IMR-90 (cell line): ENCODE measurements at regions not wholly inside any gene's neighbourhood (a gene's known extent, or its start where the extent isn't known, plus 50 kb on each side); places are given as distances from the start of the nearest gene placed in this dataset.

Experiments used
- ATAC-seq: fragments of 200-7000 bp; cut with Tn5 transposase; 2 replicates; pipeline ENCODE4 v1.9.1; 2020; ENCODE audit warnings: low read depth, mild to moderate bottlenecking, moderate library complexity
- BruUV-seq: library from RNA; stranded (reverse); fragments of 400-500 nt; replicated peaks from 2 replicates; lab custom pipeline; 2021; lab: Mats Ljungman, UMichigan
- CTCF ChIA-PET: fragments of 300-600 bp; formaldehyde crosslinking; extraction: SDS; loops from one replicate; lab custom pipeline; 2021; ENCODE audit warnings: antibody characterized with exemption; lab: Yijun Ruan, JAX
- POLR2A ChIA-PET: fragments of 300-600 bp; sonication (Branson Sonifier 250); formaldehyde crosslinking; loops from one replicate; lab custom pipeline; 2022; ENCODE audit warnings: antibody characterized with exemption; ENCODE audit not compliant: unreplicated experiment; lab: Charles Lee
- DNase-seq: peaks from one replicate; pipeline ENCODE4 v3.0.0; 2013
- H2AFZ ChIP-seq: replicated peaks from 2 replicates; pipeline ENCODE3; 2013; ENCODE audit warnings: low read length, mild to moderate bottlenecking; ENCODE audit not compliant: poor library complexity
- H2AK5ac ChIP-seq: 2 replicates; pipeline ENCODE4 v1.6.1; 2013; ENCODE audit warnings: low read depth, low read length, inconsistent platforms
- H2AK9ac ChIP-seq: replicated peaks from 2 replicates; pipeline ENCODE3; 2013; ENCODE audit warnings: mild to moderate bottlenecking, low read depth, low read length, moderate library complexity; ENCODE audit not compliant: poor library complexity
- H2BK120ac ChIP-seq: 2 replicates; pipeline ENCODE4 v1.6.1; 2013; ENCODE audit warnings: low read depth, low read length, inconsistent platforms
- H2BK15ac ChIP-seq: 3 replicates; pipeline ENCODE4 v1.6.1; 2013; ENCODE audit warnings: low read depth, low read length, inconsistent platforms
- H2BK20ac ChIP-seq: 2 replicates; pipeline ENCODE4 v1.6.1; 2013; ENCODE audit warnings: low read depth, mild to moderate bottlenecking, inconsistent platforms, low read length, moderate library complexity
- H2BK5ac ChIP-seq: 2 replicates; pipeline ENCODE4 v1.6.1; 2013; ENCODE audit warnings: mild to moderate bottlenecking, low read depth, low read length, inconsistent platforms; ENCODE audit not compliant: poor library complexity, severe bottlenecking
- H3K14ac ChIP-seq: replicated peaks from 2 replicates; pipeline ENCODE4 v1.6.1; 2013; ENCODE audit warnings: low read depth, low read length, inconsistent platforms
- H3K18ac ChIP-seq: 2 replicates; pipeline ENCODE4 v1.6.1; 2013; ENCODE audit warnings: low read depth, low read length, control low read depth
- H3K23ac ChIP-seq: 2 replicates; pipeline ENCODE4 v1.6.1; 2013; ENCODE audit warnings: low read depth, low read length, inconsistent platforms
- H3K27ac ChIP-seq: 2 replicates; pipeline ENCODE4 v1.5.1; 2013; ENCODE audit warnings: mild to moderate bottlenecking, control low read depth, low read length; ENCODE audit not compliant: insufficient read depth
- H3K27me3 ChIP-seq: 2 replicates; pipeline ENCODE4 v1.6.1; 2013; ENCODE audit warnings: low read length; ENCODE audit not compliant: control insufficient read depth, insufficient read depth
- H3K36me3 ChIP-seq: 2 replicates; pipeline ENCODE4 v1.6.1; 2013; ENCODE audit warnings: low read length, mixed read lengths; ENCODE audit not compliant: control insufficient read depth, insufficient read depth
- H3K4ac ChIP-seq: 2 replicates; pipeline ENCODE4 v1.6.1; 2013; ENCODE audit warnings: low read depth, low read length, inconsistent platforms
- H3K4me1 ChIP-seq: 2 replicates; pipeline ENCODE4 v1.6.1; 2013; ENCODE audit warnings: low read length, mixed read lengths; ENCODE audit not compliant: control insufficient read depth, insufficient read depth
- H3K4me2 ChIP-seq: 2 replicates; pipeline ENCODE4 v1.6.1; 2013; ENCODE audit warnings: low read depth, mild to moderate bottlenecking, control low read depth, low read length, moderate library complexity
- H3K4me3 ChIP-seq: 2 replicates; pipeline ENCODE4 v1.5.1; 2013; ENCODE audit warnings: low read depth, mild to moderate bottlenecking, control low read depth, low read length, moderate library complexity; ENCODE audit not compliant: insufficient read depth
- H3K56ac ChIP-seq: 2 replicates; pipeline ENCODE4 v1.6.1; 2013; ENCODE audit warnings: low read length, inconsistent platforms; ENCODE audit not compliant: insufficient read depth; ENCODE audit errors: extremely low read depth
- H3K79me1 ChIP-seq, 2 experiments: 2 replicates each; pipeline ENCODE4 v1.6.1; 2013; ENCODE audit warnings: low read length in 2 of 2, inconsistent platforms in 1 of 2, low read depth in 1 of 2
- H3K9ac ChIP-seq: 2 replicates; pipeline ENCODE4 v1.6.1; 2013; ENCODE audit warnings: low read depth, low read length, control low read depth
- H3K9me1 ChIP-seq: 2 replicates; pipeline ENCODE4 v1.6.1; 2013; ENCODE audit warnings: low read length, inconsistent platforms; ENCODE audit not compliant: insufficient read depth
- H3K9me3 ChIP-seq: 2 replicates; pipeline ENCODE4 v1.6.1; 2013; ENCODE audit warnings: low read length; ENCODE audit not compliant: control insufficient read depth, insufficient read depth
- H4K20me1 ChIP-seq: 2 replicates; pipeline ENCODE4 v1.6.1; 2013; ENCODE audit warnings: low read length, inconsistent platforms; ENCODE audit not compliant: insufficient read depth
- H4K5ac ChIP-seq: 2 replicates; pipeline ENCODE4 v1.6.1; 2013; ENCODE audit warnings: mild to moderate bottlenecking, low read depth, low read length, control low read depth
- H4K8ac ChIP-seq, 2 experiments: 2 replicates each; pipeline ENCODE4 v1.6.1; 2013; ENCODE audit warnings: low read depth in 2 of 2, low read length in 2 of 2, control low read depth in 1 of 2, inconsistent platforms in 1 of 2
- H4K91ac ChIP-seq: 2 replicates; pipeline ENCODE4 v1.6.1; 2013; ENCODE audit warnings: low read depth, low read length, inconsistent platforms; ENCODE audit not compliant: insufficient read depth
- CHD1 ChIP-seq: IDR thresholded peaks from 2 replicates; pipeline ENCODE4 v1.6.1; 2012; ENCODE audit warnings: low read depth, low read length, improper control_type of control experiment
- CTCF ChIP-seq: conservative IDR thresholded peaks from 2 replicates; pipeline ENCODE4 v1.5.1; 2012; ENCODE audit warnings: mild to moderate bottlenecking, low read depth, low read length, improper control_type of control experiment
- FOS ChIP-seq: fragments of 150-350 bp; IDR thresholded peaks from 2 replicates; pipeline ENCODE4 v1.6.1; 2016; ENCODE audit warnings: low read depth, low read length
- MAFK ChIP-seq: IDR thresholded peaks from 2 replicates; pipeline ENCODE4 v1.6.1; 2012; ENCODE audit warnings: low read depth, low read length, improper control_type of control experiment
- MXI1 ChIP-seq: IDR thresholded peaks from 2 replicates; pipeline ENCODE4 v1.6.1; 2012; ENCODE audit warnings: low read depth, mild to moderate bottlenecking, low read length, moderate library complexity, borderline replicate concordance
- NFE2L2 ChIP-seq: fragments of 150-350 bp; IDR thresholded peaks from 2 replicates; pipeline ENCODE4 v1.6.1; 2016; ENCODE audit warnings: low read depth, mild to moderate bottlenecking, low read length
- POLR2A ChIP-seq: IDR thresholded peaks from 2 replicates; pipeline ENCODE4 v1.6.1; 2012; ENCODE audit warnings: mild to moderate bottlenecking, low read depth, low read length
- RCOR1 ChIP-seq: IDR thresholded peaks from 2 replicates; pipeline ENCODE4 v1.6.1; 2012; ENCODE audit warnings: mild to moderate bottlenecking, low read length, improper control_type of control experiment; ENCODE audit not compliant: insufficient replicate concordance
- RFX5 ChIP-seq: IDR thresholded peaks from 2 replicates; pipeline ENCODE4 v1.8.0; 2012; ENCODE audit warnings: low read depth, mild to moderate bottlenecking, low read length, moderate library complexity
- SMC3 ChIP-seq: fragments of 150-350 bp; IDR thresholded peaks from 2 replicates; pipeline ENCODE4 v1.6.1; 2016; ENCODE audit warnings: low read depth, mild to moderate bottlenecking, antibody characterized with exemption, low read length, moderate library complexity
- WGBS, 2 experiments: methylation state at CpG; one replicate each; pipeline versions ENCODE4 v1.1.5 to v1.1.7; 2013; ENCODE audit warnings: missing lambda C conversion rate in 2 of 2; ENCODE audit not compliant: insufficient read length in 1 of 2; ENCODE audit errors: extremely low coverage in 2 of 2; 5-methylcytosine and 5-hydroxymethylcytosine counted together
- dilution Hi-C: fragments of 300-500 bp; cut with HindIII; formaldehyde crosslinking; loops from one replicate; pipeline ENCODE4 v1.14.3; 2018; ENCODE audit warnings: low sequenced_read_pairs; ENCODE audit not compliant: unreplicated experiment
- in situ Hi-C: fragments of 300-500 bp; cut with MboI; formaldehyde crosslinking; loops from 3 replicates; pipeline ENCODE4 v1.14.3; 2019; ENCODE audit warnings: low sequenced_read_pairs, inconsistent platforms, mixed read lengths
- intact Hi-C: fragments of 100-400 bp; cut with micrococcal nuclease; formaldehyde crosslinking; loops from 2 replicates; pipeline ENCODE4 v1.10.0; 2022
- TF ChIP-seq, protein P1 (sequence below): fragments of 150-350 bp; IDR thresholded peaks from 2 replicates; pipeline ENCODE4 v1.6.1; 2016; ENCODE audit warnings: low read depth, mild to moderate bottlenecking, low read length, moderate library complexity, borderline replicate concordance
- TF ChIP-seq, protein P2 (sequence below): fragments of 150-350 bp; IDR thresholded peaks from 2 replicates; pipeline ENCODE4 v1.6.1; 2017; ENCODE audit warnings: mild to moderate bottlenecking, antibody characterized with exemption, low read length, low read depth

GRCh38 chr10:57919864-57920263 lies 347.8 kb downstream of the IPMK start:
- no peak for TF ChIP-seq CTCF
- TF ChIP-seq SMC3 = no peak
- no peak for TF ChIP-seq FOS
- no peak for TF ChIP-seq MXI1
- TF ChIP-seq, protein P1, sequence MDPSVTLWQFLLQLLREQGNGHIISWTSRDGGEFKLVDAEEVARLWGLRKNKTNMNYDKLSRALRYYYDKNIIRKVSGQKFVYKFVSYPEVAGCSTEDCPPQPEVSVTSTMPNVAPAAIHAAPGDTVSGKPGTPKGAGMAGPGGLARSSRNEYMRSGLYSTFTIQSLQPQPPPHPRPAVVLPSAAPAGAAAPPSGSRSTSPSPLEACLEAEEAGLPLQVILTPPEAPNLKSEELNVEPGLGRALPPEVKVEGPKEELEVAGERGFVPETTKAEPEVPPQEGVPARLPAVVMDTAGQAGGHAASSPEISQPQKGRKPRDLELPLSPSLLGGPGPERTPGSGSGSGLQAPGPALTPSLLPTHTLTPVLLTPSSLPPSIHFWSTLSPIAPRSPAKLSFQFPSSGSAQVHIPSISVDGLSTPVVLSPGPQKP = no peak
- TF ChIP-seq RFX5 = no peak
- no peak for TF ChIP-seq RCOR1
- TF ChIP-seq CHD1 = no peak
- no peak for TF ChIP-seq POLR2A
- TF ChIP-seq MAFK = no peak
- no peak for TF ChIP-seq NFE2L2
- TF ChIP-seq, protein P2, sequence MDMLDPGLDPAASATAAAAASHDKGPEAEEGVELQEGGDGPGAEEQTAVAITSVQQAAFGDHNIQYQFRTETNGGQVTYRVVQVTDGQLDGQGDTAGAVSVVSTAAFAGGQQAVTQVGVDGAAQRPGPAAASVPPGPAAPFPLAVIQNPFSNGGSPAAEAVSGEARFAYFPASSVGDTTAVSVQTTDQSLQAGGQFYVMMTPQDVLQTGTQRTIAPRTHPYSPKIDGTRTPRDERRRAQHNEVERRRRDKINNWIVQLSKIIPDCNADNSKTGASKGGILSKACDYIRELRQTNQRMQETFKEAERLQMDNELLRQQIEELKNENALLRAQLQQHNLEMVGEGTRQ = no peak
- Histone ChIP-seq H3K27me3 (no peaks in the 10 kb centered on the region), H3K4me1 (no peaks in the 10 kb centered on the region), H3K9me1 (no peaks in the 10 kb centered on the region), H3K14ac (no peak overlapping the region), H3K4me2 (no peak overlapping the region), H2BK120ac (no peak overlapping the region), H4K20me1 (no peaks in the 10 kb centered on the region), H3K4ac (no peak overlapping the region), H3K23ac (no peak overlapping the region), H2AFZ (no peak overlapping the region), H2AK5ac (no peak overlapping the region), H2BK15ac (no peak overlapping the region), H4K8ac (no peak overlapping the region), H3K36me3 (no peaks in the 10 kb centered on the region), H3K9ac (no peak overlapping the region), H3K9me3 (no peaks in the 10 kb centered on the region), H2AK9ac (no peak overlapping the region), H4K5ac (no peak overlapping the region), H3K18ac (no peak overlapping the region), H3K56ac (no peak overlapping the region), H2BK20ac (no peak overlapping the region), H3K27ac (no peak overlapping the region), H2BK5ac (no peak overlapping the region), H4K91ac (no peak overlapping the region), H3K4me3 (no peak overlapping the region), H3K79me1 (no peaks in the 10 kb centered on the region)
- dilution Hi-C loops = no loop called here
- DNase-seq = no peak
- no TSS peak for BruUV-seq
- POLR2A ChIA-PET = no interaction called here
- ATAC-seq = no peak
- in situ Hi-C loops = no loop called here
- WGBS, 2 experiments = no CpG with 5 or more reads among the region's 1 CpG
- intact Hi-C loops = no loop called here
- CTCF ChIA-PET = no interaction called here
